DMS53 (cell line): ENCODE measurements at regions not wholly inside any gene's neighbourhood (a gene's known extent, or its start where the extent isn't known, plus 50 kb on each side); places are given as distances from the start of the nearest gene placed in this dataset.
"Not testable (repeated sequence)": the region's sequence is repeated elsewhere in the genome, so short reads cannot be mapped to it uniquely, and the experiment has no call there.

ENCODE experiments used
- DNase-seq: peaks from one replicate; lab custom pipeline; 2025; lab: John Stamatoyannopoulos, UW

- DNase-seq, result peak; percentile 90
Measured at GRCh38 chr6:168193816-168194721, 115.1 kb upstream of the FRMD1 start.

- peak; percentile 51 for DNase-seq
Measured at GRCh38 chr6:168192901-168193815, 114.1 kb upstream of the FRMD1 start.

GRCh38 chr6:168192195-168192900 is 113.3 kb upstream of the FRMD1 start:
- peak; percentile 51 for DNase-seq

GRCh38 chr6:168190646-168191443 is 111.8 kb upstream of the FRMD1 start:
- DNase-seq, result no peak

- DNase-seq, result no peak
Measured at GRCh38 chr6:168190014-168190405, 111.0 kb upstream of the FRMD1 start.

- no peak for DNase-seq
Measured at GRCh38 chr6:168189200-168190013, 110.4 kb upstream of the FRMD1 start.

GRCh38 chr6:168188369-168189199 is 109.6 kb upstream of the FRMD1 start:
- no peak for DNase-seq

- no peak for DNase-seq
Measured at GRCh38 chr6:168186438-168186837, 107.4 kb upstream of the FRMD1 start.

- DNase-seq, result not testable (repeated sequence)
Measured at GRCh38 chr6:168186018-168186417, 107.0 kb upstream of the FRMD1 start.

GRCh38 chr6:168184701-168185100 is 105.7 kb upstream of the FRMD1 start:
- no peak for DNase-seq

- no peak for DNase-seq
Measured at GRCh38 chr6:168183613-168183970, 104.6 kb upstream of the FRMD1 start.

- DNase-seq, result no peak
Measured at GRCh38 chr6:168182908-168183612, 104.0 kb upstream of the FRMD1 start.

- DNase-seq, result no peak
Measured at GRCh38 chr6:168182366-168182765, 103.4 kb upstream of the FRMD1 start.

GRCh38 chr6:168181876-168182275 is 102.9 kb upstream of the FRMD1 start:
- no peak for DNase-seq

GRCh38 chr6:168181316-168181715 is 102.3 kb upstream of the FRMD1 start:
- no peak for DNase-seq

- DNase-seq, result peak; percentile 74
Measured at GRCh38 chr6:168180548-168181011, 101.6 kb upstream of the FRMD1 start.

- DNase-seq, result no peak
Measured at GRCh38 chr6:168179702-168180382, 100.8 kb upstream of the FRMD1 start.

- no peak for DNase-seq
Measured at GRCh38 chr6:168179133-168179532, 100.1 kb upstream of the FRMD1 start.
